ENCODE measurements at regions not wholly inside any gene's neighbourhood (a gene's known extent, or its start where the extent isn't known, plus 50 kb on each side); places are given as distances from the start of the nearest gene placed in this dataset.

GRCh38 chr6:115053169-115053860, 710.5 kb upstream of the HS3ST5 start:
- TF ChIP-seq EZH2phosphoT487 (IDR thresholded peaks at IDR 0.05; ENCODE audit: low read length) (no peak), EZH2 (optimal IDR thresholded peaks at IDR 0.05; ENCODE audit: low read depth, low read length) (no peak)
- TF ChIP-seq, protein P1, sequence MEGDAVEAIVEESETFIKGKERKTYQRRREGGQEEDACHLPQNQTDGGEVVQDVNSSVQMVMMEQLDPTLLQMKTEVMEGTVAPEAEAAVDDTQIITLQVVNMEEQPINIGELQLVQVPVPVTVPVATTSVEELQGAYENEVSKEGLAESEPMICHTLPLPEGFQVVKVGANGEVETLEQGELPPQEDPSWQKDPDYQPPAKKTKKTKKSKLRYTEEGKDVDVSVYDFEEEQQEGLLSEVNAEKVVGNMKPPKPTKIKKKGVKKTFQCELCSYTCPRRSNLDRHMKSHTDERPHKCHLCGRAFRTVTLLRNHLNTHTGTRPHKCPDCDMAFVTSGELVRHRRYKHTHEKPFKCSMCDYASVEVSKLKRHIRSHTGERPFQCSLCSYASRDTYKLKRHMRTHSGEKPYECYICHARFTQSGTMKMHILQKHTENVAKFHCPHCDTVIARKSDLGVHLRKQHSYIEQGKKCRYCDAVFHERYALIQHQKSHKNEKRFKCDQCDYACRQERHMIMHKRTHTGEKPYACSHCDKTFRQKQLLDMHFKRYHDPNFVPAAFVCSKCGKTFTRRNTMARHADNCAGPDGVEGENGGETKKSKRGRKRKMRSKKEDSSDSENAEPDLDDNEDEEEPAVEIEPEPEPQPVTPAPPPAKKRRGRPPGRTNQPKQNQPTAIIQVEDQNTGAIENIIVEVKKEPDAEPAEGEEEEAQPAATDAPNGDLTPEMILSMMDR (IDR thresholded peaks at IDR 0.05; ENCODE audit: low read length), result no peak
- no peak overlapping the region for H3K27ac ChIP-seq (ENCODE audit: low read length)
- H3K79me2 ChIP-seq (ENCODE audit: low read length), result no peaks in the 10 kb centered on the region
- no peaks in the 10 kb centered on the region for H3K9me2 ChIP-seq (replicated peaks; ENCODE audit: insufficient read depth, low read length)
- H3K9ac ChIP-seq (ENCODE audit: low read length), result no peak overlapping the region
- no peak overlapping the region for H3K4me3 ChIP-seq (ENCODE audit: low read length)
- H3K9me3 ChIP-seq (replicated peaks; ENCODE audit: insufficient read depth, low read length), result no peaks in the 10 kb centered on the region
- no peaks in the 10 kb centered on the region for H3F3A ChIP-seq (ENCODE audit: insufficient read depth, low read length)
- H4K20me1 ChIP-seq (ENCODE audit: insufficient read depth, low read length), result no peaks in the 10 kb centered on the region
- no peak overlapping the region for H3K4me2 ChIP-seq (ENCODE audit: low read depth, low read length)
- no peak overlapping the region for H2AFZ ChIP-seq (ENCODE audit: low read length)
- no peaks in the 10 kb centered on the region for H3K4me1 ChIP-seq (ENCODE audit: low read length)
- no peaks in the 10 kb centered on the region for H3K27me3 ChIP-seq (replicated peaks; ENCODE audit: insufficient read depth, low read length)
- no peak for DNase-seq
- no peaks in the 10 kb centered on the region for H3K36me3 ChIP-seq (replicated peaks; ENCODE audit: insufficient read depth, low read length)

GRCh38 chr6:115016593-115016992, 673.8 kb upstream of the HS3ST5 start:
- Histone ChIP-seq H3K9ac (ENCODE audit: low read length) (no peak overlapping the region), H3K36me3 (replicated peaks; ENCODE audit: insufficient read depth, low read length) (no peaks in the 10 kb centered on the region), H3K9me3 (replicated peaks; ENCODE audit: insufficient read depth, low read length) (no peaks in the 10 kb centered on the region), H3K4me1 (ENCODE audit: low read length) (no peaks in the 10 kb centered on the region), H3K4me2 (ENCODE audit: low read depth, low read length) (no peak overlapping the region), H3K9me2 (replicated peaks; ENCODE audit: insufficient read depth, low read length) (no peaks in the 10 kb centered on the region), H3K27ac (ENCODE audit: low read length) (no peak overlapping the region), H4K20me1 (ENCODE audit: insufficient read depth, low read length) (no peaks in the 10 kb centered on the region), H3K4me3 (ENCODE audit: low read length) (no peak overlapping the region), H2AFZ (ENCODE audit: low read length) (no peak overlapping the region), H3F3A (ENCODE audit: insufficient read depth, low read length) (no peaks in the 10 kb centered on the region), H3K79me2 (ENCODE audit: low read length) (no peaks in the 10 kb centered on the region), H3K27me3 (replicated peaks; ENCODE audit: insufficient read depth, low read length) (no peaks in the 10 kb centered on the region)
- DNase-seq, result no peak
- TF ChIP-seq EZH2phosphoT487 (IDR thresholded peaks at IDR 0.05; ENCODE audit: low read length) (no peak), EZH2 (optimal IDR thresholded peaks at IDR 0.05; ENCODE audit: low read depth, low read length) (no peak)
- TF ChIP-seq, protein P1 (IDR thresholded peaks at IDR 0.05; ENCODE audit: low read length), result no peak

- no peaks in the 10 kb centered on the region for H3F3A ChIP-seq (ENCODE audit: insufficient read depth, low read length)
- H4K20me1 ChIP-seq (ENCODE audit: insufficient read depth, low read length), result no peaks in the 10 kb centered on the region
- no peaks in the 10 kb centered on the region for H3K79me2 ChIP-seq (ENCODE audit: low read length)
- no peaks in the 10 kb centered on the region for H3K9me2 ChIP-seq (replicated peaks; ENCODE audit: insufficient read depth, low read length)
- no peak overlapping the region for H2AFZ ChIP-seq (ENCODE audit: low read length)
- no peak overlapping the region for H3K9ac ChIP-seq (ENCODE audit: low read length)
- H3K4me1 ChIP-seq (ENCODE audit: low read length), result no peaks in the 10 kb centered on the region
- no peaks in the 10 kb centered on the region for H3K9me3 ChIP-seq (replicated peaks; ENCODE audit: insufficient read depth, low read length)
- H3K4me2 ChIP-seq (ENCODE audit: low read depth, low read length), result no peak overlapping the region
- TF ChIP-seq EZH2phosphoT487 (IDR thresholded peaks at IDR 0.05; ENCODE audit: low read length) (no peak), EZH2 (optimal IDR thresholded peaks at IDR 0.05; ENCODE audit: low read depth, low read length) (no peak)
- TF ChIP-seq, protein P1 (IDR thresholded peaks at IDR 0.05; ENCODE audit: low read length), result no peak
- H3K27me3 ChIP-seq (replicated peaks; ENCODE audit: insufficient read depth, low read length), result no peaks in the 10 kb centered on the region
- H3K27ac ChIP-seq (ENCODE audit: low read length), result no peak overlapping the region
- no peak for DNase-seq
- H3K4me3 ChIP-seq (ENCODE audit: low read length), result no peak overlapping the region
- no peaks in the 10 kb centered on the region for H3K36me3 ChIP-seq (replicated peaks; ENCODE audit: insufficient read depth, low read length)
Measured at GRCh38 chr6:115004982-115005381, 662.2 kb upstream of the HS3ST5 start.
